ENCODE measurements at regions not wholly inside any gene's neighbourhood (a gene's known extent, or its start where the extent isn't known, plus 50 kb on each side); places are given as distances from the start of the nearest gene placed in this dataset.
"Not testable (repeated sequence)": the region's sequence is repeated elsewhere in the genome, so short reads cannot be mapped to it uniquely, and the experiment has no call there.

DNA sequence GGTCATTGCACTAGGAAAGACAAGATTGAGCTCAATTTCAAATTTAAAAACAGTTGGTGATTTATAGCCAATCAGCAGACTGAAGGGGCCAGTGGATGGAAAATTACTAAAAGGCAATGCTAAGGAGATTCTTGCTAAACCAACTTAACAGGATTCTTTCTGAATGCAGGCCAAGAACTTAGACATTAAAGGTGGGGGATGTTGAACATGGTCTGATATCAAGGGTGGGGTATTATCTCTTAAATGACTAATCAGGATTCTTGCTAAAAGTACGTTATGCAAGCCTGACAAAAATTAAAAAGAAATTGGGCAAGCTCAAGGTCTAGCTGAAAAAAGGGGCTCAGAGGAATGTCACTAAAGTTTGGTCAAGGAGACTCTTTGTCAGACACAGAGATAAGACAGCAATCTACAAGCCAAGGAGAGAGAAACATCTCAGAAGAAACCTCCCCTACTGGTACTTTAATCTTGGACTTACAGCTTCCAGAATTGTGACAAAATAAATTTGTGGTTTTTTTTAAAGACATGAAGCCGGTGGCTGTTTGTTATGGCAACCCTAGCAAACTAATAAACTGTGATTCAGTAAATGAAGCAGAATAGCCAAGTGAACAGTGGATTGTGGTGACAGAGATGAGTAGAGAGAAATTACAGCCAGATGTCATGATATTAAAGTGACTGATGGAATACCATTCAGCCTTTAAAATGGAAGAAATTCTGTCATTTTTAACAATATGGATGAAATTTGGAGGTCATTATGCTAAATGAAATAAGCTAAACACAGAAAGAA is 120.3 kb upstream of the KLHL4 start:
- no peak overlapping the region for H3K4me3 ChIP-seq (ENCODE audit: low read length)
- TF ChIP-seq, protein P1, sequence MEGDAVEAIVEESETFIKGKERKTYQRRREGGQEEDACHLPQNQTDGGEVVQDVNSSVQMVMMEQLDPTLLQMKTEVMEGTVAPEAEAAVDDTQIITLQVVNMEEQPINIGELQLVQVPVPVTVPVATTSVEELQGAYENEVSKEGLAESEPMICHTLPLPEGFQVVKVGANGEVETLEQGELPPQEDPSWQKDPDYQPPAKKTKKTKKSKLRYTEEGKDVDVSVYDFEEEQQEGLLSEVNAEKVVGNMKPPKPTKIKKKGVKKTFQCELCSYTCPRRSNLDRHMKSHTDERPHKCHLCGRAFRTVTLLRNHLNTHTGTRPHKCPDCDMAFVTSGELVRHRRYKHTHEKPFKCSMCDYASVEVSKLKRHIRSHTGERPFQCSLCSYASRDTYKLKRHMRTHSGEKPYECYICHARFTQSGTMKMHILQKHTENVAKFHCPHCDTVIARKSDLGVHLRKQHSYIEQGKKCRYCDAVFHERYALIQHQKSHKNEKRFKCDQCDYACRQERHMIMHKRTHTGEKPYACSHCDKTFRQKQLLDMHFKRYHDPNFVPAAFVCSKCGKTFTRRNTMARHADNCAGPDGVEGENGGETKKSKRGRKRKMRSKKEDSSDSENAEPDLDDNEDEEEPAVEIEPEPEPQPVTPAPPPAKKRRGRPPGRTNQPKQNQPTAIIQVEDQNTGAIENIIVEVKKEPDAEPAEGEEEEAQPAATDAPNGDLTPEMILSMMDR (conservative IDR thresholded peaks at IDR 0.05; ENCODE audit: low read length), result no peak
- DNase-seq (ENCODE audit: low read depth), result no peak

DNA sequence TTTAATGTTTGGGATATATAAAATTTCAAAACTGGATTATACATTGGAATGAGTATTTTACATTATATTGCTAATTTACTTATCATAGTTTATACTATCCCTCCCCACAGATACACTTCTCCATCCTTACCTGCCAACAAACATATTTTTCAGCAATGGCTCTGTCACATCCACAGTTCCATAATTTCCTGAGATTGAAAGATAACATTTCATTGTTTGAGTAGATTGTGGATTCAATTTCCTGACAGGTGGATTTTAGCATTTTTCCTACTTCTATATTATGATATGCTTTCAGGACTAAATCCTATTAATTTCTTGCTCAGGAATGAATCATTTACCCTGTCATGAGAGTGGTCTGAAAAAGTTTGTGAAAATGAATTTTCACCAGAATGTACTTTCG is 115.3 kb upstream of the KLHL4 start:
- no peak for DNase-seq (ENCODE audit: low read depth)
- TF ChIP-seq, protein P1 (conservative IDR thresholded peaks at IDR 0.05; ENCODE audit: low read length), result no peak
- H3K4me3 ChIP-seq (ENCODE audit: low read length), result no peak overlapping the region

DNA sequence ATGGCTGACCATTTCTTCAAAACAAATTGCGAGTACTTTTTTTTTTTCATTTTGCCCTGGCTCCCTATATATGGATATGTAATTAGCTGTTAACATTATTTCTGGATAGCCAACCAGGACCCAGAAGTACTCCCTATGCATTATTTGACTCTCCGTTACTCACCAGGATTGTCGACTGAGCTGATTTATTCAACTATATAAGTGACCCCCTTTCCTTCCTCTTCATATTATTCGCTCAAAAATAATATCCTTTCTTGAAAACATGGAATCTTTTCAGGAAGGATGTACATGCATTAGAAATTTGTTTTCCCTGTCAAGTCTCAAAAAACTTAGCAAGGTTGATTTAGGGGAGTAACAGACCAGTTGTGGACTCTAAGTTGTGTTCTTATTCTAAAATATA is 114.1 kb upstream of the KLHL4 start:
- no peak overlapping the region for H3K4me3 ChIP-seq (ENCODE audit: low read length)
- TF ChIP-seq, protein P1 (conservative IDR thresholded peaks at IDR 0.05; ENCODE audit: low read length), result no peak
- DNase-seq (ENCODE audit: low read depth), result no peak

DNA sequence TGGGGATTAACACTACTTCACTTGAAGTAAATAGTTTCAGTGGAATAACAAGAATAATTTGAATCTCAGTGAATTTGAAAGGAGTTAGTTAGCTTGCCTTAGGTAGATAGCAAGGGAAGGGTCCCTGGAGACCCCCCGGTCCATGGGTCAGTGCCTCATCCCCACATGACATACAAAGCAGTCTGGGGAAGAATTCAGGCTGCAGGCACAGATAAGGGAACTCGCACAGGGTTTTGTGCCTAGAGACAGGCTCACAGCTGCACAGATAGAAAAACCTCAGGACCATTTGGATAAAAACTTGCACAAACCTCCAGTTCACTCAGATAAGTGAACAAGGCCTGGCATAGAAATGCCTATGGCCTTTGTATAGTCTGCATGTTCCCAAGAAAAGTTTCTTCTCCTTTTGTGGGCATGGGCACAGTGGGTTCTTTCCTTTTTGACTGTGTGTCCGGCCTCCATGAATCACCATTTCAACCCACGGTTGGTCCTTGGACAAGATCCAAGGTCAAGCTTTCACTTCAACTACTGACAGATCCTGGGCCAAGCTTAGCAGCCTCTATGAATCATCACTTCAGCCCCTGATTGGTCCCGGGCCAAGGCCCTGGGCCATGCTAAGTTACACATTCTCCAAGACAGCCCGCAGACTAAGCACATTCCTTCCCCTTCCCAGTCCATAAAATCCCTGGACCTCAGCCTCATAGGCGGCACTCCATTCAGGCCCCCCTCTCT is 108.3 kb upstream of the KLHL4 start:
- no peak for DNase-seq (ENCODE audit: low read depth)
- TF ChIP-seq, protein P1 (conservative IDR thresholded peaks at IDR 0.05; ENCODE audit: low read length), result no peak
- H3K4me3 ChIP-seq (ENCODE audit: low read length), result no peak overlapping the region

DNA sequence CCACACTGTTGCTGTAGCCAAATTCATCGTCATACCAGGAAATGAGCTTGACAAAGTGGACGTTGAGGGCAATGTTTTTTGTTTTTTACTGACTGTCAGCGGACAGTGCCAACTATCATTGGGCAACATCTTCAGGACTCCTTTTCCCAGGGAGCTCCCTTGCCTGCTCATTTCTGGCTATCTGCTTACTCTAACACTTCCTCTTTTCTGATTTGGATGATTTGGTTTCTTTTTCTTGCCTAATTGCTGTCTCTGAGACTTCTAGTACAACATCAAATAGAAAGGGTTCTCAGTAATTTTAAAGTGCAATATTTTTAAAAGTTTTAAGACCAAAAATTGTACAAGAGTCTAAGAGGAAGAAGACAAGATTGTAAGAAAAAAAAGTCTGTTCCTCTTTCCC is 92.0 kb upstream of the KLHL4 start:
- H3K4me3 ChIP-seq (ENCODE audit: low read length), result no peak overlapping the region
- DNase-seq (ENCODE audit: low read depth), result no peak
- TF ChIP-seq, protein P1 (conservative IDR thresholded peaks at IDR 0.05; ENCODE audit: low read length), result no peak

DNA sequence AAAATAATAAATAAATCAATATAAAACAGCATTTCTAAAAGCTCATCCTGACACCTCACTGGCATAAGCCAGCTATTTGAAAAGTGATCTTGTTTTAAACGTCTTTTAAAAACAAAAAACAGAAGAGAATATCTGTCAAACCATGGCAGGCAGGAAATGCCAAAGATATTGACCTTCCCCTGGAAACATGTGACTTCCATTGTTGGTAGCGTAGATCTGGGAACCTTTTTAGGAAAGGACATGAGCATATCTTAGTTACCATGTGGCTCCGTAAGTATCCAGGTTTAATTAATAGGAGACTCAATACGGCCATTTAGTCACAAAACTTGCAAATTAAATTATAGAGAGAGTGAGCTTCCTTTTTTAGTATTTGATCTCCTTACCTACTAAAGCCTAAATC is 83.0 kb upstream of the KLHL4 start:
- no peak for DNase-seq (ENCODE audit: low read depth)
- no peak overlapping the region for H3K4me3 ChIP-seq (ENCODE audit: low read length)
- TF ChIP-seq, protein P1 (conservative IDR thresholded peaks at IDR 0.05; ENCODE audit: low read length), result no peak

DNA sequence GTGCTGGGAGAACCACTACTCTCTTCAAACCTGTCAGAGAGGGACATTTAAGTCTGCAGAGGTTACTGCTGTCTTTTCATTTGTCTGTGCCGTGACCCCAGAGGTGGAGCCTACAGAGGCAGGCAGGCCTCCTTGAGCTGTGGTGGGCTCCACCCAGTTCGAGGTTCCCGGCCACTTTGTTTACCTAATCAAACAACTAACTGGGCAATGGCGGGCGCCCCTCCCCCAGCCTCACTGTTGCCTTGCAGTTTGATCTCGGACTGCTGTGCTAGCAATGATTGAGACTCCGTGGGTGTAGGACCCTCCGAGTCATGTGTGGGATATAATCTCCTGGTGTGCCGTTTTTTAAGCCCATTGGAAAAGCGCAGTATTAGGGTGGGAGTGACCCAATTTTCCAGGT is 69.0 kb upstream of the KLHL4 start:
- not testable (repeated sequence) for H3K4me3 ChIP-seq (ENCODE audit: low read length); DNase-seq (ENCODE audit: low read depth)

DNA sequence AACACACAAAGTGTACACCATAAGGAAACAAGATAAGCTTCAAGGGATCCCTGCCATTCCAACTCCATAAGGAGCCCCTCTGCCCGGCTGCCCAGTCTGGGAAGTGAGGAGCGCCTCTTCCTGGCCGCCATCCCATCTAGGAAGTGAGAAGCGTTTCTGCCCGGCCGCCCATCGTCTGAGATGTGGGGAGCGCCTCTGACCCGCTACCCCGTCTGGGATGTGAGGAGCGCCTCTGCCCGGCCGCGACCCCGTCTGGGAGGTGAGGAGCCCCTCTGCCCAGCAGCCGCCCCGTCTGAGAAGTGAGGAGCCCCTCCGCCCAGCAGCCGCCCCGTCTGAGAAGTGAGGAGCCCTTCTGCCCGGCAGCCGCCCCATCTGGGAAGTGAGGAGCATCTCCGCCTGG is 51.8 kb upstream of the KLHL4 start:
- not testable (repeated sequence) for DNase-seq (ENCODE audit: low read depth)

More for the DNA sequence above, 51.8 kb upstream of the KLHL4 start:
- H3K4me3 ChIP-seq (ENCODE audit: low read length), result not testable (repeated sequence)
